ENCODE measurements at regions not wholly inside any gene's neighbourhood (a gene's known extent, or its start where the extent isn't known, plus 50 kb on each side); places are given as distances from the start of the nearest gene placed in this dataset.
"Not testable (repeated sequence)": the region's sequence is repeated elsewhere in the genome, so short reads cannot be mapped to it uniquely, and the experiment has no call there.

DNA sequence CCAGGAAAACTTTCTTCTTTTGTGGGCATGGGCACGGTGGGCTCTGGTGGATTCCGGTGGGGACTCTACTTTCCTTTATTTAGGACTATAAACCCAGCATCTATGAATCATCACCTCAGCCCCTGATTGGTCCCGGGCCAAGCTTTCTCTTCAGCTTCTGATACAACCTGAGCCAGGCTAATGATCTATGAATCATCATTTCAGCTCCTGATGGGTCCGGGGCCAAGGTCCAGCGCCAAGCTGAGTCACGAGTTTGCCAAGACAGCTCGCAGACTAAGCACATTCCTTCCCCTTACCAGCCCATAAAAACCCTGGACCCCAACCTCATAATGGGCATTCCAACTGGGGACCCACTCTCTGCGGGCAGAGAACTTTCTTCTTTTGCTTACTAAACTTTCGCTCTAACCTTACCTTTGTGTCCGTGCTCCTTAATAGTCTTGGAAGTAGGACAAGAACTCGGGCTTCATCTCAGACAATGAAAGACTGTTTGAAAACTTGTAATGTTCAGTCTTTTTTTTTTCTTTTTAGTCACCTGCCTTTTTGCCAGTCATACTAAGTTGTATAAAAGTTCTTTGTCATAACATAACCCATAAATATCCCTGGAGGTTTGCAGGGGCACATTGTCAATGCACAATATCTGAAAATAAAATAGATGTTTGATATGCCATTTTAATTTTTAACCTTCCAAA is 904.9 kb upstream of the EPHA5 start:
- DNase-seq, result no peak

- no peak for DNase-seq
Measured at GRCh38 chr4:66574145-66574978, 904.1 kb upstream of the EPHA5 start.

DNA sequence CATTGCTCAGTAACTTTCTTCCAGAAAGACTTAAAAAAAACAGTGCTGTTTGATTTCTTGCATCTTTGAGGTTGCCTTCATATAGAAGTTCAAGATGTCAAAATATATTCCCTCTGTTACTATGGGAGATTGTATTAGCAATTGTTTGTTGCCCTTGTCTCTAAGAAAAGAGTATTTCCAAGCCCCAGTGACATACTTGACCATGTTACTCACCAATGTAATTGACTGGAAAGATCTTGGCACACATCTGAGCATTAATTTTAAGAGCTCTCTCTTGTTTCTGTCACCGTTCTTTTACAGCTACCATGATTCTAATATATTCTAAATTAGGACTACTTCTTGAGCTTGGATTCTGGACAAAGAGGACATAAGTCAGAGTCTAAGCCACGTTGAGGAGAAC is 902.7 kb upstream of the EPHA5 start:
- DNase-seq, result no peak

DNA sequence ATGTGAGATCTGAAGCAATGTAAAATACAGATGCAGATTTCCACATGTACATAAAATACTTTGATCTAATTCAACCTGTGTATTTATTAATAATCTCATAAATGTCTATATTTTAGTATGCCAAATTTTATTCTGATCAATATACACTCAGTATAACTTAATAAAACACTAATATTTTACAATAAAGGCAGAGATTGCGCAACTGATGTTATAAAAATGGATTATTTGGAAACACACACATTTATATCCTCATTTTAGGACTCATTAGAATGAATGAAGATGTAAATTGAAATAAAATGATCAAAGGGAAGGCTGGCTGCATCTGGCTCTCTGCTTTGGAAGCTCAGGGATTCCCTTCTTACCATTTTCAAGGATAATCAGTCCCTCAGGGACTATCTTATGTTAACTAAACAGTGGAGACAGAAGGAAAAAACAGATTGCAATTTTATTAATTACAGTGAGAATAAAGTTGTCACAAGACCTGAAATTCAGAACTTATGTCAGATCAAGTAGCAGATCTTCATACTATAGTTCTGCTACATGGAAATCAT is 900.9 kb upstream of the EPHA5 start:
- DNase-seq, result no peak

- DNase-seq, result no peak
Measured at GRCh38 chr4:66569228-66569627, 898.9 kb upstream of the EPHA5 start.

- no peak for DNase-seq
Measured at GRCh38 chr4:66568431-66568830, 898.1 kb upstream of the EPHA5 start.

- no peak for DNase-seq
Measured at GRCh38 chr4:66568001-66568400, 897.7 kb upstream of the EPHA5 start.

GRCh38 chr4:66567551-66567950 is 897.3 kb upstream of the EPHA5 start:
- no peak for DNase-seq

GRCh38 chr4:66565801-66566200 is 895.5 kb upstream of the EPHA5 start:
- no peak for DNase-seq

DNA sequence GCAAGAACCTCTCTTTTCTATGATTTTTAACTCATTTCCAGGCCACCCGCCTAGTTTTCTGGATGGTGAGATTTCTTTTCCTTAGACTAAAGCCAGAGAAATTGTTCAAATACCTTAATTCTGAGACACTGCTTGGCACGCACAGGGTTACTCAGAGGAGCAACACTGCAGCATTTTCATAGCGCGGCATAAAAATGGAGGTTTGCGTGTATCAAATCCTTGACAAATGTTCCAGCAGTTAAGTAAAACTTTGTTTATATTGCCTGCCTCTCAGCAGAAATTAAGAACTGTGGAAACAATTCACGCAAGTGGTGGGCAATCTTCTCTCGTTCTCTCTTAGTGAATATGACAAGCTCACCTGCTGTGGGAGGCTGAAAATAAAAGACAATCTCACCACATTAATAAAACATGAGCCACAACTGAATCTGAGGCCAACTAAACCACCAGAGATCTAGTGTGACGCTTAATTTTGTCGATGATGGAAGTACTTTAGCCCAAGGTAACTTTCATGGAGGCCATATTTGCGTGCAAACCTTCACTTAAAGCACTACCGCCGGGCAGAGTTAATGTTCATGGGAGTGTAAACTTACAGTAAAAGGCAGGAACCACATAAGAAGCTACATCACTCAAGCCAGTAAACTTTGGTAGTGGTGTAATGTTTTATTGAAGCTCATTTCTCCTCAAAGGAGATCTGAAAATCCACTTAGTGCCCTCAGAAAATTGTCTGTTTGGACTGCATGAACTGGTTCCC is 894.8 kb upstream of the EPHA5 start:
- DNase-seq, result no peak

- DNase-seq, result no peak
Measured at GRCh38 chr4:66562276-66562806, 892.1 kb upstream of the EPHA5 start.

- not testable (repeated sequence) for DNase-seq
Measured at GRCh38 chr4:66561465-66562053, 891.3 kb upstream of the EPHA5 start.

DNA sequence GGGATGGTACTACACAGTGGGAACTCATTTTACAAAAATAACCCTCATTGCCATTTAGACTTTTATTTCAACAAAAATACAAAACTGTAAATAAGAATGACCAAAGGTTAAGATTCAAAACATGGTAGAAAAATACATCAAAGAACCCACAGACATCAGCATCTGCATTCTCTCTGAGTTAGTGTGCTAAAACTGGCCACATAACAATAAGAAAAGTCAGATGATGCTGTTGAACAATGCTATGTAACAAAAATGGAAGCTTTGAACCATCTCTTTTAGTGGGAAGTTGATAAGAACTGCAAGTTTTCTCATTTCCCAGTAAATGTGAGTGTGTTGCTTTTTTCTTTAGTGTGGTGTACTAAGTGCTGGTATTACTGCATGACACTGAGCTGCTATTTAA is 888.4 kb upstream of the EPHA5 start:
- no peak for DNase-seq

DNA sequence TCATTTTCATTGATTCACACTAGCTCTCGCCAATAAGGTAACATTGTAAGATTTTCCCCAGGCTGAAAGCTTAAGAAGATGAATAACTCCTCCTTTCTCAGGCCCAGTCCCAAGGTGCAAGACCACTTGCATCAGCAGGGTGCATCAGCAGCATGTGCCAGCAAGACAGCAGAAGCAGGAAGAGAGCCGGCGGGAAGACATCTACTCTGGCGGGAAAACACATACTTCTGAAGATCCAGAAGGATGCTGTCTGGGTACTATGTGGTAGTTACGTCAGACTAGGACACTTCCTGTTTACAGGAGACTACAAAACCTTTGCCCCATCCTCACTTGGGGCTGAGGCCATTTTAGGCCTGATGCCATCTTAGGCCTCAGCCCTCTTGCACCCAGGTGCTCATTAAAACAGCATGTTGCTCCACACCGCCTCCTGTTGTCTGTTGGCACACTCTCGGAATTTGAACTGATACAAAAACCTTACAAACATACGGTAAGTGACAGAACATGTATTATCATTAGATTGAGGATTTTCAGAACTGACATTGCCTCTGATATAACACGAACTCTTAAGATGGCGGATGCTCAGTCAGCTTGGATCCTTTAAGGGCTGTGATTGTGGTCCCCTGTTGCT is 886.5 kb upstream of the EPHA5 start:
- DNase-seq, result no peak

DNA sequence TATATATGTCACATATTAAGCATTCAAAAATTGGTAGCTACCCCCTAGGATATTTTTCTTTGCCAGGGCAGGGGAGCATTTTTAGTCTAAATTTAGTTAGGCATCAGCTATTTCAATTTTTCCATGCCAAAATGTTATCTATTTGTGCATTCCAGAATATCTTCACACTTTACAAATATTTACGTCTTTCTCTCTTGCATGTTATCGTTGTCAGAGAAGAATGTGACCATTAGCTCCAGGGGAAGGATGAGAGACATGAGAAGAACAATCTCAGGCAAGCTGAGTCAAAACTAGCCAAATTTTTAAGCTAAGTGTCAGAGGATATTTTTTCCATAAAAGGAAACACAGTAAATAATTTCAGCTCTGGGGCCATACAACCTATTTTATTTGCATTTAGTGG is 885.0 kb upstream of the EPHA5 start:
- no peak for DNase-seq

- DNase-seq, result no peak
Measured at GRCh38 chr4:66554826-66555225, 884.5 kb upstream of the EPHA5 start.

GRCh38 chr4:66545301-66545700 is 875.0 kb upstream of the EPHA5 start:
- DNase-seq, result not testable (repeated sequence)

GRCh38 chr4:66544281-66544680 is 874.0 kb upstream of the EPHA5 start:
- no peak for DNase-seq

DNA sequence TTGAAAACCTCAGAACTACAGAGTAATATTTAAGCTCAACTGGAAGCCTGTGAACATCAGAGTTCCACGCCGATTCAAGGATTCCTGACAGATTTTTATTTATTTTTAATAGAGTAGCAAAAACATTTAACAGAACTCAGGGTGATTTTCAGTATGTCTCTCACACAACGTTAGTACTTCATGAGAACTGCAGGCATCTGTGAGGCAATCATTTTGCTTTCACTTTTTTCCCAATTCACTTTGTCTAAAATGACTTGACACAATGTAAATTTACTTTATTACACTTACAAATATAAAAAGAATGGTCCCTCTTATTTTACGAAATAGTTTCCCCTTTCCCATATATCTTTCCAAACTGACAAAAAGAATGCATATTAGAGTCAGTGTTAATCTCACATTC is 869.5 kb upstream of the EPHA5 start:
- DNase-seq, result no peak

DNA sequence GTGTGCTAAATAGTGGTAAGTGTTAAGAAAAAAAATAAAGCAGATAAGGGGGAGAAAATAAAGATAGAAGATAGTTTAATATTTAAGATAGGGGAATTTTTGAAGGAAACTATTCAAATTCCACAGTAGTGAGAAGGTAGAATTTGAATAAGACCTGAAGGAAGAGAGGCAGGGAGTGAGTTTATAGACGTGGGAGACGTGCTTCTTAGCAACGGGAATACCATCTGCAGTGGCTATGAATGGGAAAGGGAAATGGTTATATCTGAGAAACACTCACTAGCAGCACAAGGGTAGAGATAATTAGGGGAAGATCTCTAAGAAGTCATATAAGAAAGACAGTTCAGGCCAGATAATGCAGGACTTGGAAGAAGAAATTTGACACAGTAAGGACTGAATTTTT is 854.5 kb upstream of the EPHA5 start:
- no peak for DNase-seq

GRCh38 chr4:66522244-66522643 is 852.0 kb upstream of the EPHA5 start:
- DNase-seq, result no peak

- DNase-seq, result no peak
Measured at GRCh38 chr4:66516940-66517339, 846.7 kb upstream of the EPHA5 start.
